AG04449 (cell line): ENCODE measurements at regions not wholly inside any gene's neighbourhood (a gene's known extent, or its start where the extent isn't known, plus 50 kb on each side); places are given as distances from the start of the nearest gene placed in this dataset.

Experiments
- CTCF ChIA-PET: fragments of 350-600 bp; formaldehyde crosslinking; extraction: SDS; loops from one replicate; lab custom pipeline; 2021; ENCODE audit warnings: antibody characterized with exemption; lab: Yijun Ruan, JAX
- POLR2A ChIA-PET: fragments of 400-600, 350-600 bp; formaldehyde crosslinking; extraction: SDS; loops from one replicate; lab custom pipeline; 2020; ENCODE audit warnings: antibody characterized with exemption, inconsistent platforms; lab: Yijun Ruan, JAX
- DNase-seq: peaks from one replicate; pipeline ENCODE4 v3.0.0-alpha.2; 2010; ENCODE audit warnings: low read depth, low spot score
- H3K4me3 ChIP-seq: 2 replicates; pipeline ENCODE4 v1.5.1; 2011; ENCODE audit warnings: low read depth, mild to moderate bottlenecking, control low read depth, low read length
- TF ChIP-seq, protein P1 (sequence below): IDR thresholded peaks from one replicate; pipeline ENCODE4 v1.5.1; 2011; ENCODE audit warnings: mild to moderate bottlenecking, moderate library complexity, low read length, control low read depth, inconsistent platforms; ENCODE audit not compliant: insufficient read depth; ENCODE audit errors: missing control alignments

DNA sequence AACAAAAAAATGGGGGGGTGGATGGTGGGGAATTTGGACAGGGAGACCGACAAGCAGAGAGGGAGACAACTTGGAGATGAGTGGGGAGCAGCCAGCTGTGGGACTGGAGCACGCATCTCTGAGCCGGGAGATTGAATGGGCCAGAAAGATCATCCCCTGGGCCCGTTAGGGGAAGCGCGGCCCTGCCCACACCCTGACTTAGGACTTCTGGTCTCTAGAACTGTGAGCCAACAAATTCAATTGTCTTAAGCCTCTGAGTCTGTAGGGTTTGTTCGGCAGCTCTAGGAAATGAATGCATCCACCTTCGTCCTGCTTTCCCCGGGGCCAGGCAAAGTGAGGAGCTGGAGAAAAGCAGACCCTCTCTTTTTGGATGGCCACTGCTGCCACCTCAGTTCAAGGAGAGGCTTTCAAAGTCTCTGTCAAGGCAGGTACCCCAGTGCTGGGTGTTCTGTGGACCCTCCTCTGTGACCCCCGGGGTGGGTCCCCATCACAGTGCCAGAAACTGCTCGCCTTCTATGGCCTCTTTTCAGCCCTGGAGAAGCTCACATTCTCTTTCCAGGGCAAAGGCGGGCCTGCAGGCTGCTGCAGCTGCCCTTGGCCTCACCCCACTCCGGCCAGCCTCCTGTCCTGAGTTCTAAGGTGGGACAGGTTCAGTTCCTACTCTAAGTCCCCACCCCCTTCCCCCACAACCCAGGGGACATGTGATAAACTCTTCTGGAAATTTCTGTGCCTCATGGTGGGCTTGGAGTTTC lies 423.2 kb downstream of the RPS24 start:
- POLR2A ChIA-PET, result no interaction called here
- CTCF ChIA-PET, result no interaction called here
- TF ChIP-seq, protein P1, sequence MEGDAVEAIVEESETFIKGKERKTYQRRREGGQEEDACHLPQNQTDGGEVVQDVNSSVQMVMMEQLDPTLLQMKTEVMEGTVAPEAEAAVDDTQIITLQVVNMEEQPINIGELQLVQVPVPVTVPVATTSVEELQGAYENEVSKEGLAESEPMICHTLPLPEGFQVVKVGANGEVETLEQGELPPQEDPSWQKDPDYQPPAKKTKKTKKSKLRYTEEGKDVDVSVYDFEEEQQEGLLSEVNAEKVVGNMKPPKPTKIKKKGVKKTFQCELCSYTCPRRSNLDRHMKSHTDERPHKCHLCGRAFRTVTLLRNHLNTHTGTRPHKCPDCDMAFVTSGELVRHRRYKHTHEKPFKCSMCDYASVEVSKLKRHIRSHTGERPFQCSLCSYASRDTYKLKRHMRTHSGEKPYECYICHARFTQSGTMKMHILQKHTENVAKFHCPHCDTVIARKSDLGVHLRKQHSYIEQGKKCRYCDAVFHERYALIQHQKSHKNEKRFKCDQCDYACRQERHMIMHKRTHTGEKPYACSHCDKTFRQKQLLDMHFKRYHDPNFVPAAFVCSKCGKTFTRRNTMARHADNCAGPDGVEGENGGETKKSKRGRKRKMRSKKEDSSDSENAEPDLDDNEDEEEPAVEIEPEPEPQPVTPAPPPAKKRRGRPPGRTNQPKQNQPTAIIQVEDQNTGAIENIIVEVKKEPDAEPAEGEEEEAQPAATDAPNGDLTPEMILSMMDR, result no peak
- no peak overlapping the region for H3K4me3 ChIP-seq
- DNase-seq, result no peak

DNA sequence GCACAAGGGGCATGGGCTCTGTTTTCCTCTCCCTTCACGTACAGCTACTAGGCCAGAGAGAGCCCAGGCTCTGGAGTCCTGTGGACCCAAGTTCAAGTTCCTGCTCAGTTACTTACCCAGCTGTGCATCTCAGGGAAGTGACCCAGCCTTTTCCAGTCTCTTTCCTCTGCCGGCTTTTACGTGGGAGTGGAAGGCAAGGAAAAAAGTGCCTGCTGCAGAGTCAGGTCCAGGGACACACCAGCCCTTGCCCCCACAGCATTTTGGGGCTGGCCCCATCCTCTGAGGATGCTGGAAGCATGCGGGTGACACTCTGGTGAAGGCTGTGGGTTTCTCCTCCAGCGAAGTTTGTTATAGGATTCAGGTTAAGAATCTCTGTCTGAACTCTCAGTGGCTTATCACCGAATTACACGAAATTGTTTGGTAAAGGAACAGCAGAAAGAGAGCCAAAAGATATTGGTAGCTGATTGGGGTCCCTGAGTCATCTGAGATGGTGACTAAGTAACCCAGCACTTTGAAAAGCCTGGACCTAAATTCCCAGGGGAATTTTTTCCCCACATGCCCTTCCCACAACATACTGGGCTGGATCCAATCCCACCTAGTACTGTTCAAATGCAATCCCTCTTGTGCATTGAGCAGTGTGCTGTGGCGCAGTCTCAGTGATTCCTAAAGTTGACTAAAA lies 424.3 kb downstream of the RPS24 start:
- no peak overlapping the region for H3K4me3 ChIP-seq
- ChIA-PET POLR2A (interaction anchor here (1.2 to 1.4 kb wide), 2 partner anchors 8 to 11 kb away, joined by 3 read pairs; no protein-coding TSS in a partner anchor), CTCF (interaction anchor here (1.1 kb wide), 1 partner anchor 8 kb away, joined by 3 read pairs; no protein-coding TSS in a partner anchor)
- TF ChIP-seq, protein P1, result no peak
- peak; percentile 54 for DNase-seq

- ChIA-PET POLR2A (interaction anchor here (1.2 to 1.4 kb wide), 2 partner anchors 9 to 12 kb away, joined by 3 read pairs; no protein-coding TSS in a partner anchor), CTCF (interaction anchor here (1.1 kb wide), 1 partner anchor 9 kb away, joined by 3 read pairs; no protein-coding TSS in a partner anchor)
- no peak for DNase-seq
- no peak overlapping the region for H3K4me3 ChIP-seq
- TF ChIP-seq, protein P1, result no peak
Measured at GRCh38 chr10:78458983-78459638, 425.4 kb downstream of the RPS24 start.

- TF ChIP-seq, protein P1, result no peak
- POLR2A ChIA-PET, result no interaction called here
- CTCF ChIA-PET, result no interaction called here
- DNase-seq, result no peak
- no peak overlapping the region for H3K4me3 ChIP-seq
Measured at GRCh38 chr10:78459639-78460037, 426.0 kb downstream of the RPS24 start.

DNA sequence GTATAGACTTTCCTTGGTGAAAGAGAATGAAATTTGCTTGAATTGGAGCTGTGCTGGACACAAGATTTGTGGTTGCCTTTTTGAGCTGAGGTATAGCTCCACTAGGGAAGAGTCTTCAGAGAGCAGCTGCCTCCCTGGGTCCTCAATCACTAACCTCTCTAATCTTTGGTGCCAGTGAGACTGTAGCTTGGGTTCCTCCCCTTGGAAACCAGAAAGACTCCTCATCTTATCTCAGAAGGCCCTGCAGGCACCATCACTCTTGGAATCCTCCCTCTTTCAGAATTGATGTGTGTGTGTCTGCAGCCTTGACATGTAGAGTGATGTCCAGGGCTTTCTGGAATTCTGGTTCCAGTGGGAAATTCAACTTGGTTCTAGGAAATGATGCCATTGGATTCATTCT lies 426.5 kb downstream of the RPS24 start:
- TF ChIP-seq, protein P1, result no peak
- CTCF ChIA-PET, result no interaction called here
- POLR2A ChIA-PET, result no interaction called here
- no peak overlapping the region for H3K4me3 ChIP-seq
- no peak for DNase-seq

DNA sequence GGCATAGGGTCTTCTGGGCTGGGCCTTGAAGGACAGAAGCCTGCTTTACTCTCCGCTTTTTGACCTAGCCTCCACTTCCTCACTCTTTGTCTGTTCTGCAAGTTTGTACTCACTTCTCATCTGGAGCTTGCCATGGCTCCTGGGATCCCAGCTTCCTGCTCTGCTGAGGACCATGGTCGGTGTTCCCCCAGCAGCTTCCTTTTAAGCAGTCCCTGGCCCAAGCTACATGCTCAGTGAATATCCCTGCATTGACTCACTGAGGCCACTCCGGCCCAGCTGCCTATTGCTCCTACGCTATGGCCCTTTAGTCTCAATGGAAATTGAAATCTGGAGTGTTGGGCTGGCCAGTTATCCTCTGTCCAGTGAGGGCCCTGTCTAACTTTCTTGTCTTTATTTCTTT lies 427.7 kb downstream of the RPS24 start:
- CTCF ChIA-PET, result no interaction called here

More for the DNA sequence above, 427.7 kb downstream of the RPS24 start:
- no peak overlapping the region for H3K4me3 ChIP-seq
- TF ChIP-seq, protein P1, result no peak
- POLR2A ChIA-PET, result no interaction called here
- DNase-seq, result no peak
